Activated T-helper 1 cell treated with anti-CD3 and anti-CD28 coated beads, Interleukin-12 subunit alpha, Interleukin-12 subunit beta, Interleukin-2, Interleukin-4 antibody, amounts not matched to agents 30 ng/mL and 10 ng/mL and 1 ng/mL, durations not matched to agents 14 hours and 24 hours and 36 hours (primary cell): ENCODE measurements at regions not wholly inside any gene's neighbourhood (a gene's known extent, or its start where the extent isn't known, plus 50 kb on each side); places are given as distances from the start of the nearest gene placed in this dataset.

ENCODE experiments used
- DNase-seq: peaks from one replicate; pipeline ENCODE4 v3.0.0; 2021; ENCODE audit warnings: low spot score
- H3K27ac Mint-ChIP-seq: one replicate; pipeline ENCODE4 v1.8.0; 2021; ENCODE audit warnings: mild to moderate bottlenecking, mixed read lengths
- H3K27me3 Mint-ChIP-seq: one replicate; pipeline ENCODE4 v1.8.0; 2022; ENCODE audit warnings: mild to moderate bottlenecking, moderate library complexity, mixed read lengths; ENCODE audit not compliant: insufficient read depth
- H3K36me3 Mint-ChIP-seq: one replicate; pipeline ENCODE4 v1.8.0; 2021; ENCODE audit warnings: low read depth, mixed read lengths
- H3K4me1 Mint-ChIP-seq: one replicate; pipeline ENCODE4 v1.8.0; 2021; ENCODE audit warnings: low read depth, mixed read lengths
- H3K4me3 Mint-ChIP-seq: one replicate; pipeline ENCODE4 v1.8.0; 2021; ENCODE audit warnings: mild to moderate bottlenecking, moderate library complexity, mixed read lengths
- H3K9me3 Mint-ChIP-seq: one replicate; pipeline ENCODE4 v1.8.0; 2021; ENCODE audit warnings: mixed read lengths
- intact Hi-C: fragments of 100-400 bp; cut with micrococcal nuclease; formaldehyde crosslinking; loops from one replicate; pipeline ENCODE4 v1.15.1; 2024

DNA sequence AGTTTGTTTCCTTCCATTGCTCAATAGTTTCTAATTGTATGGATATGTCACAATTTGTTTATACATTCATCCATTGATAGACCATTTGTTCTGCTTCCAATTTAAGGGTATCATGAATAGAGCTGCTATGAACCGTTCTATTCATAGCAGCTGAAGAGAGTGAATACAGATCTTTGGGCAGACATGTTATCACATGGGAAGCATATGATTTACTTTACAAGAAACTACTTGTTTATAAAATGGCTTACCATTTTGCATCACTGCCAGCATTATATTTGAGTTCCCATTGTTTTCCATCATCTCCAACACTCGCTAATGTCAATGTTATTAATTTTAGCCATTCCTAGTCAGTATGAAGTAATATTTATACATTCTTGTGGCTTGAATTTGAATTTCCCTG, 549.0 kb downstream of the MAT2B start:
- Mint-ChIP-seq H3K27me3 (peaks cover 1% of the 10 kb centered on the region), H3K36me3 (no peaks in the 10 kb centered on the region), H3K4me3 (no peak overlapping the region), H3K27ac (no peak overlapping the region), H3K4me1 (no peaks in the 10 kb centered on the region), H3K9me3 (no peaks in the 10 kb centered on the region)
- intact Hi-C loops, result no loop called here
- no peak for DNase-seq

DNA sequence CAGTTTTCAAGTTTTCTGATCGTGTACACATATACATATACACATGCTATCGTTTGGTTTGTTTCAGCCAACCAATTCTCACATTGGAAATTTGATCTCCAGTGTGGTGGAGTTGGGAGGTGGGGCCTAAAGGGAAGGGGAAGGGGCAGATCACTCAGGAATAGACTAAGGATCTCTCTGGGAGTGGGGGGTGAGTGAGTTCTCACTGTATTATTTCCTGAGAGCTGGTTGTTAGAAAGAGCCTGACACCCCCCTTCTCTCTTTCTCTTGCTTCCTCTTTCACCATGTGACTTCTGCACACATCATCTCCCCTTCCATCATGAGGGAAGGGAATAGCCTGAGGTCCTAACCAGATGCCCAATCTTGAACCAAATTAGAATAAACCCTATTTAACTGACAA, 551.7 kb downstream of the MAT2B start:
- Mint-ChIP-seq H3K9me3 (no peaks in the 10 kb centered on the region), H3K27ac (no peak overlapping the region), H3K27me3 (peaks cover 1% of the 10 kb centered on the region), H3K4me1 (no peaks in the 10 kb centered on the region), H3K4me3 (no peak overlapping the region), H3K36me3 (no peaks in the 10 kb centered on the region)
- intact Hi-C loops, result no loop called here
- DNase-seq, result no peak

DNA sequence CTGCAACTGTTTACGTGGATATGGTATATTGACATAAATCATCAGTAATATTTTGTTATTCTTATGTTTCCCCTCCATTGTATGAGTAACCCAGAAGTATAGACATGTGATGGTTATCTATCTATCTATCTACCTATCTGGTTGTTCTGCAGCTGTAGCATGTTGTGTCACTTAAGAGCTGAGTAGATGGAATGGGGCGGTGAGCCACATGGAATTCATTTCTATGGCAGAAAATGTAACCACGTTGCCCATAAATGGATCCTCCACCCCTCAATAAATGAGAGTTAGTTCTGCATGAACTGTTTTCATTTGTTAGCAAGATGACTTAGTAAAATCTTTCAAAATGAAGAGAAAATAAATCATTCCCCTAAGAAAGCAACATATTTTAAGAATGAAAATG, 553.2 kb downstream of the MAT2B start:
- intact Hi-C loops, result no loop called here
- H3K27ac Mint-ChIP-seq, result no peak overlapping the region

DNA sequence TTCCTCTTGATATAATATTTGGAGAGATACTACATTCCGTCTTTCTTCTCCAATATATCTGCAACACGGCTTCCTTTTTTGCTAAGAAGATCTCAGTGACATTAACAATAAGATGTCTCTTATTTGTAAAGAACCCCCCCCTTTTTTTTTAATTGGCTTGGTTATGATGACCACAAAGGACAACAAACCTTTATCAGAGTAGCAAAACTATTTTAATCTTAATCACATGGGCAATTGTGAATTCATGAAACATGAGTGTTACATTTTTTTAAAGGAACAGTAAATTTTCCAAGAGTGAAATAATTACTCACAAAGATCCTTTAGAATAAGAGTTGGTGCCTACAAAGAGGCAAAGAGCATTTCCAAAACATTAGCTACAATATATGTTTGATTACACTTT, 554.1 kb downstream of the MAT2B start:
- Mint-ChIP-seq H3K9me3 (no peaks in the 10 kb centered on the region), H3K27ac (no peak overlapping the region), H3K4me1 (no peaks in the 10 kb centered on the region), H3K4me3 (no peak overlapping the region), H3K27me3 (no peaks in the 10 kb centered on the region), H3K36me3 (no peaks in the 10 kb centered on the region)
- intact Hi-C loops, result no loop called here
- DNase-seq, result no peak

More for the DNA sequence above, 553.2 kb downstream of the MAT2B start:
- Mint-ChIP-seq H3K9me3 (no peaks in the 10 kb centered on the region), H3K36me3 (no peaks in the 10 kb centered on the region), H3K4me1 (no peaks in the 10 kb centered on the region), H3K4me3 (no peak overlapping the region), H3K27me3 (peaks cover 1% of the 10 kb centered on the region)
- no peak for DNase-seq

DNA sequence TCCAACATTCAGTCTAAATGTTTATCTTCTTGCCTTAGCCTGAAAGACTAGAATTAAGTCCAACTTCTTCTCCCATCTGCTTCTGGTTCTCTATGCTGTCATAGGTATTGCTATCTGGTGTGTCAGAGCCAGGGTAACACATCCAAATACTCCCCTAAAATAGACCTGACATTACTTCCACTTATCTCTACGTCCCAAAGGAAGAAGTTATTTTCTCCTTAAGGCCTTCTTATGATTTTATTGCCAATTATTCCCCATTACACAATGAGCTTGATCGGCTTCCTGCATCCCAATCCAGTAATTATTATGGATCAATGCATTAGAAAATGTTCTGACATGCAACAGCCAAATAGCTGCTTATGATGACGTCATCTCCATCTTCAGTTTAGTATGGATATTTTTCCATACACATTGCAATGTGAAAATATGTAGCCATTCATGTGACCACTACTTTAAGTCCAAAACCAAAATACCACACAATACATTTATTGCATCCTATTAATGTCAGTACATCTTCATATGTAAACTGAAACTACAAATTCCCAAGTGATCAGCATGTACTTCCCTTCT, 555.5 kb downstream of the MAT2B start:
- DNase-seq, result no peak
- Mint-ChIP-seq H3K27me3 (no peaks in the 10 kb centered on the region), H3K36me3 (no peaks in the 10 kb centered on the region), H3K9me3 (no peaks in the 10 kb centered on the region), H3K27ac (no peak overlapping the region), H3K4me3 (no peak overlapping the region), H3K4me1 (no peaks in the 10 kb centered on the region)
- intact Hi-C loops, result no loop called here

DNA sequence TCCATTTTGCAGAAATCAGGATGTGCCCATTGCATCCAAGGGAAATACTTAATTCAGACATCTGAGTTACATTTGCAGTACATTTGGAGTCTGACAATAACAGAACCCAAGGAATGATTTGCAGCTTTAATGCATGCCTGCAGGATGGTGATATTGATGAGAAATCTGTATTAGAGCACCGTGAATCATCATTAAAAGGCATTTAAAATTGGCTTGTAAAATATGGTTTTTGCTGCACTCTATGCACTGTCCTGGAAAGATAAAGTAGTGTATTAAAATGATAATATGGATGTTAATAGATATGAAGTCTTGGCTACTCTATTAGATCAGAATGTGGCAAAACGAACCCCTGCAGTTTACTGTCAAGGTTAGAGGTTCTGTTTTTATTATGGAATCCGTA, 556.9 kb downstream of the MAT2B start:
- Mint-ChIP-seq H3K36me3 (no peaks in the 10 kb centered on the region), H3K4me1 (no peaks in the 10 kb centered on the region), H3K27ac (no peak overlapping the region), H3K27me3 (no peaks in the 10 kb centered on the region), H3K4me3 (no peak overlapping the region), H3K9me3 (no peaks in the 10 kb centered on the region)
- no peak for DNase-seq
- intact Hi-C loops, result no loop called here

DNA sequence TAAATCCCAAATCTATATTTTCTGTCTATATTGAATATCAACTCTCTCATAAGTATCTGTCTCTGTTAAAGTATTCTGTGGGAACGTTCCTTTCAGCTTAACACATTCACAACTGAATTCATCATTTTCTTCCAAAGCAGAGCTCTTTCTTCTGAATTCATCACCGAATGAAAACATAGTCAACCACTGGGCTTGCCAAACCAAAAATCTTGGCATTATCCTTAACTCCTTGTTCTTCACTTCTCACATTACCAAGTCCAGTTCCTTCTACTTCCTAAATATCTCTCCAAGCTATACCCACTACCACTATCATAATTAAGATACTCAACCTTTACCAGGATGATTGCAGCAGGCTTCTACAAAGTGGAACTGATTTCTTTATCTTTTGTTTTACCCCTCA, 559.8 kb downstream of the MAT2B start:
- no peaks in the 10 kb centered on the region for H3K36me3 Mint-ChIP-seq
- no peak overlapping the region for H3K27ac Mint-ChIP-seq
- H3K9me3 Mint-ChIP-seq, result no peaks in the 10 kb centered on the region
- no peaks in the 10 kb centered on the region for H3K27me3 Mint-ChIP-seq
- no peaks in the 10 kb centered on the region for H3K4me1 Mint-ChIP-seq
- H3K4me3 Mint-ChIP-seq, result no peak overlapping the region
- intact Hi-C loops, result no loop called here
- DNase-seq, result no peak

DNA sequence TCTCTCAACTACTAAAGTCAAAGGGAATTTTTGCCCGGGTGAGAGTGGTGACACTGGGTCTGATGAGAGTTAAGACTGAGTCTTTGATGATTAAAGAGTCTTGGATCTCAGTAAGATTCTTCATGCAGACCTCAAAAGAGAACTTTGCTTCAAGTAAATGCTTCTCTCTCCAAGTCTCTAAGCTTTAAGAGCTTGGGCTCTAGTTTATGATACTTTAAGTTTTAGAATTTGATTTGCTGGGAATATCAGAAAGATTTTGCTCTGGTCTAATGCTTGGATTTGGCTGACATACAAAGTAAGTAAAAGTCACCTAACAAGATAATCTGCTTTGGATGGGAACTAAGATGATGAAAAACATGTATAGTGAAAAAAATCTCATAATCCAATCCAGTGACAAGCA, 566.3 kb downstream of the MAT2B start:
- intact Hi-C loops, result no loop called here
- Mint-ChIP-seq H3K9me3 (no peaks in the 10 kb centered on the region), H3K4me1 (no peaks in the 10 kb centered on the region), H3K36me3 (no peaks in the 10 kb centered on the region), H3K27me3 (no peaks in the 10 kb centered on the region), H3K4me3 (no peak overlapping the region), H3K27ac (no peak overlapping the region)
- DNase-seq, result no peak

DNA sequence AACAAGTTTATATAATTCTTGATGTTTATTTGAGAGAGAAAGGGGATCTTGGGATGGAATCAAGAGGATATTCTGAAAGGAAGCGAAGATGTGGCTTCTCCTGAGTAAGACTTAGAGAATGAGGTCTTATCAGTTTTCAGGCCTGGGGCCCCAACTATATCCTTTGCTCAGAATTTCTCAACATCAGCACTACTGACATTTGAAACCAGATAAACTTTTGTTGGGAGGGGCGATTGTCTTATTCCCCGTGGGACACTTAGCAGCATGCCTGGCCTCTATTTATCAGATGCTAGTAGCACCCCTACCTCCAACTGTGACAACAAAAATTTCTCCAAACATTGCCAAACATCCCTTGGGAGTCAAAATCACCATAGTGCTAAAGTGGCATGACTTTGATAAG, 567.7 kb downstream of the MAT2B start:
- no peak for DNase-seq
- no peaks in the 10 kb centered on the region for H3K4me1 Mint-ChIP-seq
- H3K4me3 Mint-ChIP-seq, result no peak overlapping the region
- no peaks in the 10 kb centered on the region for H3K36me3 Mint-ChIP-seq
- H3K27ac Mint-ChIP-seq, result no peak overlapping the region
- intact Hi-C loops, result no loop called here
- no peaks in the 10 kb centered on the region for H3K9me3 Mint-ChIP-seq
- no peaks in the 10 kb centered on the region for H3K27me3 Mint-ChIP-seq

DNA sequence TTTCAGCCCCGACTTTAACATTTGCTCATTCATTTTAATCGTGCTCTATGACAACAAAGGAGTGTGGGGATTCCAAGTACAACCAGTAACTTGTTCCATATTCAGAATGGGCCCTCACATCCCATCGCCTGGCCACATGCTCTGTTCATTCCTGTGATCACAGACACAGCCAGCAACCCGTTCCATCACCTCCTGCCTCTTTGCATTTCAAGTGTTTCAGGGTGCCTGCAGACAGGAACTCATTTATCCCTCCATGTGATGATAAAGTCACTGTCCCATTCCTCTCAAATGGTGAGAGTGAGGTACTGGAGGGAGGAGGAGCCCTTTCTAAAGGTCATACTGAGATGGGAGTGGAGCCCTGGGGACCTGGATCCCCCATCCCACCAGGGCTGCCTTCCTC, 571.1 kb downstream of the MAT2B start:
- Mint-ChIP-seq H3K9me3 (no peaks in the 10 kb centered on the region), H3K4me3 (no peak overlapping the region), H3K4me1 (no peaks in the 10 kb centered on the region), H3K27me3 (no peaks in the 10 kb centered on the region), H3K36me3 (no peaks in the 10 kb centered on the region), H3K27ac (no peak overlapping the region)
- intact Hi-C loops, result no loop called here
- DNase-seq, result no peak

DNA sequence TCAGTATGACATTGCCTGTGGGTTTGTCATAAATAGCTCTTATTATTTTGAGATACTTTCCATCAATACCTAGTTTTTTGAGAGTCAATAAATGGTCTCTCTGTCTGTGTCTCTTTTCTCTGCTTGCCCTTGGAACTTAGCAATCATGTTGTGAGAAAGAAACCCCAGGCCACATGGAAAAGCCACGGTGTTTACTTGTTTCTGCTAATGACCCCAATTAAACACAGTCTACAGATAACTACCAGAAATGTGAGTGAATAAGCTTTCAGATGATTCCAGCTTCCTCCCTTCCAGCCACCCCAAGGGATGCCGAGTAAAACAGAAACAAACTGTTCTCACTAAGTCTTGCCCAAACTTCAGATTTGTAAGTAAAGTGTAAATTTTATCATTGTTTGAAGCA, 584.9 kb downstream of the MAT2B start:
- intact Hi-C loops, result no loop called here
- no peak for DNase-seq
- Mint-ChIP-seq H3K9me3 (no peaks in the 10 kb centered on the region), H3K27ac (no peak overlapping the region), H3K36me3 (no peaks in the 10 kb centered on the region), H3K4me1 (no peaks in the 10 kb centered on the region), H3K4me3 (no peak overlapping the region), H3K27me3 (no peaks in the 10 kb centered on the region)

DNA sequence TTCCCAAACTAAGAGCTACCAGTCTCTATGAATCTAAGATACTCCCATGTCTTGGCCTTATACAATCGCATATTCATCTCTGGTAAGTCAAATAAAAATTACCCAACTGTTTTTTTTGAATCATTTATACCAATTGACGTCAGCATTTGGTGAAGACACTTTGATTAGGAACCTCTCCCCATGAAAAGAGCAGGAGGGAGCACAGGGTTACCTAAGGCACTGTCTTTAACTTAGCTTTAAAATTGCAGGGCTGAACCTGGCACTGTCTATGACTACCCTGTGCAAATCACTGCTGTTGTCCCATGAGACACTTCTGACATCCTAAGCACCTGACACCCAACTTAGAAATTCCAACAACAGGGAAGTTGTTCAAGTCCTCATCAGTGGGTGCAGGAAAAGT, 586.4 kb downstream of the MAT2B start:
- Mint-ChIP-seq H3K9me3 (no peaks in the 10 kb centered on the region), H3K27me3 (no peaks in the 10 kb centered on the region), H3K36me3 (no peaks in the 10 kb centered on the region), H3K4me3 (no peak overlapping the region), H3K27ac (no peak overlapping the region), H3K4me1 (no peaks in the 10 kb centered on the region)
- intact Hi-C loops, result no loop called here
- DNase-seq, result no peak

DNA sequence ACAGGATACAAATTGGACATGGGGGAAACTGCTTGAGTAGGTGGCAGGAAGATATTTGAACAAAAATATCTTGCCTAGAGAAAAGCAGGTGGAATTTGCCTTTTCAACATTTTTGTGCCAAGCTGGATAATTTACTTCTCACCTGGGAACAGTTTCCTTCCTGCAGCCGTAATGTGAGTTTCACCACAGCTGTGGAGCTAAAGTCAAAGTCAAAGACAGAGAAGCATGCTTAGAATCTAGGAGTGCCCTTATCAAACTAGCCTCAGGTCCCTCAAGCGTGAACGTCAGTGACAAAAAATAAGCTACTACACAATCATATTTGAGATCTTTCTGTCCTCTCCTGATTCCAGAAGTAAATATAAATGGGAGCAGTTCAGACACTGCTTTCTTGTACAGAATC, 588.9 kb downstream of the MAT2B start:
- Mint-ChIP-seq H3K27me3 (no peaks in the 10 kb centered on the region), H3K9me3 (no peaks in the 10 kb centered on the region), H3K36me3 (no peaks in the 10 kb centered on the region), H3K27ac (no peak overlapping the region), H3K4me3 (no peak overlapping the region), H3K4me1 (no peaks in the 10 kb centered on the region)
- intact Hi-C loops, result no loop called here
- no peak for DNase-seq

DNA sequence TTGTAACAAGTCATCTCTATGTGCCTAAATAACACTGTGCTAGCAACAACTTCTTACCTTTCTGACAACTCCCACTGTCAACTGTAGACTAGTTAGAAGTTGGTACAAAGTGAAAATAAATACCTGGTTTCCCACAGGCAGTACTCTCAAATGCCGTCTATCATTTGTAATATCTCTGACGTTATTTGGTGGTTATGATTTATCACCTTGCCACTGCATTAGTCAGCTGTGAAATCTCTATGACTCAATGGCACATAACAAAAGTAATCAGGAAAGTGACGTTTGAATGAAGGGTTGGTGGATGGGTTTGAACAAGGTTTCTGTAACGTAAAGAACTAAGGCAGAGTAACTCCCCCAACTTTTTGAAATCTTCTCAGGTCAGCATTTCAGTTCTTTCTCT, 592.3 kb downstream of the MAT2B start:
- Mint-ChIP-seq H3K36me3 (no peaks in the 10 kb centered on the region), H3K27me3 (no peaks in the 10 kb centered on the region), H3K4me3 (no peak overlapping the region), H3K27ac (no peak overlapping the region), H3K9me3 (no peaks in the 10 kb centered on the region), H3K4me1 (no peaks in the 10 kb centered on the region)
- intact Hi-C loops, result no loop called here
- DNase-seq, result no peak
